ENCODE measurements at regions not wholly inside any gene's neighbourhood (a gene's known extent, or its start where the extent isn't known, plus 50 kb on each side); places are given as distances from the start of the nearest gene placed in this dataset.

GRCh38 chr1:244207935-244208244, 156.8 kb downstream of the ZBTB18 start:
- intact Hi-C loops (cut with micrococcal nuclease) = no loop called here
- no peak for DNase-seq (ENCODE audit: low spot score)
- H3K27ac Mint-ChIP-seq = no peak overlapping the region
- H3K27me3 Mint-ChIP-seq (ENCODE audit: insufficient read depth) = peaks cover 5% of the 10 kb centered on the region
- H3K4me1 Mint-ChIP-seq (ENCODE audit: low read depth) = no peaks in the 10 kb centered on the region
- H3K36me3 Mint-ChIP-seq (ENCODE audit: low read depth) = no peaks in the 10 kb centered on the region
- H3K4me3 Mint-ChIP-seq = no peak overlapping the region
- no peaks in the 10 kb centered on the region for H3K9me3 Mint-ChIP-seq

- H3K27ac Mint-ChIP-seq = no peak overlapping the region
- H3K27me3 Mint-ChIP-seq (ENCODE audit: insufficient read depth) = peaks cover 5% of the 10 kb centered on the region
- intact Hi-C loops (cut with micrococcal nuclease) = no loop called here
- no peak for DNase-seq (ENCODE audit: low spot score)
- no peaks in the 10 kb centered on the region for H3K36me3 Mint-ChIP-seq (ENCODE audit: low read depth)
- no peaks in the 10 kb centered on the region for H3K4me1 Mint-ChIP-seq (ENCODE audit: low read depth)
- no peak overlapping the region for H3K4me3 Mint-ChIP-seq
- H3K9me3 Mint-ChIP-seq = no peaks in the 10 kb centered on the region
These were observed 158.9 kb downstream of the ZBTB18 start for GRCh38 chr1:244209955-244210354.

- Mint-ChIP-seq H3K4me1 (ENCODE audit: low read depth) (no peaks in the 10 kb centered on the region), H3K27me3 (ENCODE audit: insufficient read depth) (peaks cover 5% of the 10 kb centered on the region), H3K27ac (no peak overlapping the region), H3K4me3 (no peak overlapping the region), H3K36me3 (ENCODE audit: low read depth) (no peaks in the 10 kb centered on the region), H3K9me3 (no peaks in the 10 kb centered on the region)
- intact Hi-C loops (cut with micrococcal nuclease) = no loop called here
- DNase-seq (ENCODE audit: low spot score) = no peak
These were observed 159.9 kb downstream of the ZBTB18 start for GRCh38 chr1:244210884-244211558.

- Mint-ChIP-seq H3K9me3 (no peaks in the 10 kb centered on the region), H3K27me3 (ENCODE audit: insufficient read depth) (peaks cover 5% of the 10 kb centered on the region), H3K27ac (no peak overlapping the region), H3K36me3 (ENCODE audit: low read depth) (no peaks in the 10 kb centered on the region), H3K4me3 (no peak overlapping the region), H3K4me1 (ENCODE audit: low read depth) (no peaks in the 10 kb centered on the region)
- intact Hi-C loops (cut with micrococcal nuclease) = no loop called here
- no peak for DNase-seq (ENCODE audit: low spot score)
These were observed 160.5 kb downstream of the ZBTB18 start for GRCh38 chr1:244211559-244211944.

- H3K36me3 Mint-ChIP-seq (ENCODE audit: low read depth) = no peaks in the 10 kb centered on the region
- intact Hi-C loops (cut with micrococcal nuclease) = no loop called here
- H3K27ac Mint-ChIP-seq = no peak overlapping the region
- no peaks in the 10 kb centered on the region for H3K9me3 Mint-ChIP-seq
- no peaks in the 10 kb centered on the region for H3K4me1 Mint-ChIP-seq (ENCODE audit: low read depth)
- no peak overlapping the region for H3K4me3 Mint-ChIP-seq
- H3K27me3 Mint-ChIP-seq (ENCODE audit: insufficient read depth) = peaks cover 7% of the 10 kb centered on the region
- no peak for DNase-seq (ENCODE audit: low spot score)
These were observed 161.1 kb downstream of the ZBTB18 start for GRCh38 chr1:244212219-244212618.

- no peaks in the 10 kb centered on the region for H3K36me3 Mint-ChIP-seq (ENCODE audit: low read depth)
- H3K9me3 Mint-ChIP-seq = no peaks in the 10 kb centered on the region
- H3K27me3 Mint-ChIP-seq (ENCODE audit: insufficient read depth) = peaks cover 7% of the 10 kb centered on the region
- H3K27ac Mint-ChIP-seq = no peak overlapping the region
- intact Hi-C loops (cut with micrococcal nuclease) = no loop called here
- no peak for DNase-seq (ENCODE audit: low spot score)
- H3K4me3 Mint-ChIP-seq = no peak overlapping the region
- H3K4me1 Mint-ChIP-seq (ENCODE audit: low read depth) = no peaks in the 10 kb centered on the region
These were observed 161.9 kb downstream of the ZBTB18 start for GRCh38 chr1:244212797-244213475.

- Mint-ChIP-seq H3K36me3 (ENCODE audit: low read depth) (no peaks in the 10 kb centered on the region), H3K4me3 (no peak overlapping the region), H3K27me3 (ENCODE audit: insufficient read depth) (peaks cover 4% of the 10 kb centered on the region), H3K27ac (no peak overlapping the region), H3K4me1 (ENCODE audit: low read depth) (no peaks in the 10 kb centered on the region), H3K9me3 (no peaks in the 10 kb centered on the region)
- intact Hi-C loops (cut with micrococcal nuclease) = no loop called here
- DNase-seq (ENCODE audit: low spot score) = no peak
These were observed 163.2 kb downstream of the ZBTB18 start for GRCh38 chr1:244214009-244214967.

GRCh38 chr1:244216836-244217235, 165.8 kb downstream of the ZBTB18 start:
- Mint-ChIP-seq H3K27me3 (ENCODE audit: insufficient read depth) (peaks cover 4% of the 10 kb centered on the region), H3K4me3 (no peak overlapping the region), H3K9me3 (no peaks in the 10 kb centered on the region), H3K36me3 (ENCODE audit: low read depth) (no peaks in the 10 kb centered on the region), H3K27ac (no peak overlapping the region), H3K4me1 (ENCODE audit: low read depth) (no peaks in the 10 kb centered on the region)
- DNase-seq (ENCODE audit: low spot score) = no peak
- intact Hi-C loops (cut with micrococcal nuclease) = no loop called here

- no peaks in the 10 kb centered on the region for H3K9me3 Mint-ChIP-seq
- intact Hi-C loops (cut with micrococcal nuclease) = no loop called here
- no peak for DNase-seq (ENCODE audit: low spot score)
- no peak overlapping the region for H3K27ac Mint-ChIP-seq
- no peaks in the 10 kb centered on the region for H3K4me1 Mint-ChIP-seq (ENCODE audit: low read depth)
- H3K36me3 Mint-ChIP-seq (ENCODE audit: low read depth) = no peaks in the 10 kb centered on the region
- H3K27me3 Mint-ChIP-seq (ENCODE audit: insufficient read depth) = peaks cover 4% of the 10 kb centered on the region
- H3K4me3 Mint-ChIP-seq = no peak overlapping the region
These were observed 166.6 kb downstream of the ZBTB18 start for GRCh38 chr1:244217711-244218110.

GRCh38 chr1:244218220-244218619, 167.1 kb downstream of the ZBTB18 start:
- DNase-seq (ENCODE audit: low spot score) = no peak
- Mint-ChIP-seq H3K4me3 (no peak overlapping the region), H3K36me3 (ENCODE audit: low read depth) (no peaks in the 10 kb centered on the region), H3K4me1 (ENCODE audit: low read depth) (no peaks in the 10 kb centered on the region), H3K27ac (no peak overlapping the region), H3K9me3 (no peaks in the 10 kb centered on the region), H3K27me3 (ENCODE audit: insufficient read depth) (peaks cover 4% of the 10 kb centered on the region)
- intact Hi-C loops (cut with micrococcal nuclease) = no loop called here

- Mint-ChIP-seq H3K4me3 (no peak overlapping the region), H3K4me1 (ENCODE audit: low read depth) (no peaks in the 10 kb centered on the region), H3K9me3 (no peaks in the 10 kb centered on the region), H3K27me3 (ENCODE audit: insufficient read depth) (peaks cover 6% of the 10 kb centered on the region), H3K36me3 (ENCODE audit: low read depth) (no peaks in the 10 kb centered on the region), H3K27ac (no peak overlapping the region)
- no peak for DNase-seq (ENCODE audit: low spot score)
- intact Hi-C loops (cut with micrococcal nuclease) = no loop called here
These were observed 168.1 kb downstream of the ZBTB18 start for GRCh38 chr1:244219149-244219548.

GRCh38 chr1:244219802-244220201, 168.7 kb downstream of the ZBTB18 start:
- no peaks in the 10 kb centered on the region for H3K4me1 Mint-ChIP-seq (ENCODE audit: low read depth)
- no peaks in the 10 kb centered on the region for H3K36me3 Mint-ChIP-seq (ENCODE audit: low read depth)
- H3K27me3 Mint-ChIP-seq (ENCODE audit: insufficient read depth) = peaks cover 6% of the 10 kb centered on the region
- H3K27ac Mint-ChIP-seq = no peak overlapping the region
- H3K4me3 Mint-ChIP-seq = no peak overlapping the region
- DNase-seq (ENCODE audit: low spot score) = no peak
- intact Hi-C loops (cut with micrococcal nuclease) = no loop called here
- no peaks in the 10 kb centered on the region for H3K9me3 Mint-ChIP-seq

GRCh38 chr1:244220410-244220809, 169.3 kb downstream of the ZBTB18 start:
- no peaks in the 10 kb centered on the region for H3K36me3 Mint-ChIP-seq (ENCODE audit: low read depth)
- intact Hi-C loops (cut with micrococcal nuclease) = no loop called here
- H3K27me3 Mint-ChIP-seq (ENCODE audit: insufficient read depth) = peaks cover 6% of the 10 kb centered on the region
- no peaks in the 10 kb centered on the region for H3K4me1 Mint-ChIP-seq (ENCODE audit: low read depth)
- no peaks in the 10 kb centered on the region for H3K9me3 Mint-ChIP-seq
- H3K4me3 Mint-ChIP-seq = no peak overlapping the region
- DNase-seq (ENCODE audit: low spot score) = no peak
- no peak overlapping the region for H3K27ac Mint-ChIP-seq
